Renal cortical epithelial cell (primary cell): ENCODE measurements at regions not wholly inside any gene's neighbourhood (a gene's known extent, or its start where the extent isn't known, plus 50 kb on each side); places are given as distances from the start of the nearest gene placed in this dataset.

Source experiments
- DNase-seq: peaks from one replicate; pipeline ENCODE4 v3.0.0-alpha.2; 2011; ENCODE audit warnings: low read depth

DNA sequence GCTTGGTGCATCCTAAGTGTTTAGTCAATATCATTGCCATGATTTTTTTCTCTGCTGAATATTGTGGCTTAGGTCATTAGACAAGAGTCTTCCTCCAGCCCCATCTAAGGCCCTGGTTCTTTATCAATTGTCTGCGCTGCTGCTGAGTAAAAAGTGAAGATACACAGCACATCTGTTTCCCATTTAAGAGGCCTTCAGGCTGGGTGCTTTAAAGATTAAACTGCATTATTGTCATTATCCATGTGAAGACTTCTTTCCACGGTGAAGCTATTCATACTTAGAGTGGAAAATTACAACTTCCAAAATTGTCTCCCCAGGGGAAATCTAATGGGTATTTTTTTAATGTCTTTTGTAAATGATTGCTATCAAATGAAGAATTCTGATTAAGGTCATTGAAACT, 719.8 kb upstream of the LRRC4C start:
- DNase-seq = no peak

DNA sequence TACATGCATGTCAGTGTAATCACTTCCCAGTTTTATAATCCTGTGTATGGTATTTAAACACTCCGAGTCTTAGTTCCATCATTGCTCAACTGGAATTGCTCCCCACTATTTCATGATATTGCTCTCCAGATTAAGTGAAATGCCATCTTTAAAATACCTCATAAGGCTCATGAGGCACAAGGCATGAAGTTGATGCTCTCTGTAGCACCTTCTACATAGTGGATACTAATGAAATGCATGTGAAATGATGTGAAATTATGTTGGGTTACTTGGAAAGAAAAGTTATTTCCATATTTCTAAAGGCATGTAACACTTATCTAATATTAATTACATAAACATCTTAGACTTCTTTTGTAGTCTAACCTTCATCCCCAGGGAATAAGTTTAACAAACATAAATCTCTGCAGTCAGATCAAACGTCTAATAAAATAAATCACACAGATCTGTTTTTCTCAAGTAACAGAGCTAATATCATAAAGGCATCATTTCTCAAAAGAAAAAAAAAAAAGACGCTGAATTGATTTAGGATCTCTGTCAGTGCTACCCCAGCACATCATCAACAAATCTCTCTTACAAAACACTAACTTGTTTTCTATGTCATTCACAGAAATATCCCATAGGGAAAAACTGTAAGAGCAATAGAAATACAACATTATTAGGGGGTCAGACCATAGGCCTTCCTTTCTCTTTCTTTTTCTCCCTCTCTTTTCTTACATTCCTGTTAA, 736.0 kb upstream of the LRRC4C start:
- DNase-seq = no peak

DNA sequence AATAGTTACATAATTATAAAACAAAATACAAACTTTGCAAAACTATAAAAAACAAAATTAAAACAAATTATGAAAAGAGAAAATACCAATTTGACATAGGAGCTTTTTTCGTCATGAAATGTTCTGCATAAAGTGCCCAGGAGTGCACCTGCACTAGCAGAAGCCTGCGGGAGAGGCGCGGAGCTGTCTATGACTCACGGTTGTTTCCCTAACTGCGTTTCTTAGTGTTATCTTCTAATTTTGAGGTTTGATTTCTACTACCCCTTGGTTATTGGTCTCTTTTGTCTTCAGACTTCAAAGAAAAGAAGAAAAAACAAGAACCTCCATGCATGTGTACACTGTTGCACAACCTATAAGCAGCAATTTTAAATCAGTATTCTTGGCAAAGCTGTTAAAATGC, 740.9 kb upstream of the LRRC4C start:
- no peak for DNase-seq

DNA sequence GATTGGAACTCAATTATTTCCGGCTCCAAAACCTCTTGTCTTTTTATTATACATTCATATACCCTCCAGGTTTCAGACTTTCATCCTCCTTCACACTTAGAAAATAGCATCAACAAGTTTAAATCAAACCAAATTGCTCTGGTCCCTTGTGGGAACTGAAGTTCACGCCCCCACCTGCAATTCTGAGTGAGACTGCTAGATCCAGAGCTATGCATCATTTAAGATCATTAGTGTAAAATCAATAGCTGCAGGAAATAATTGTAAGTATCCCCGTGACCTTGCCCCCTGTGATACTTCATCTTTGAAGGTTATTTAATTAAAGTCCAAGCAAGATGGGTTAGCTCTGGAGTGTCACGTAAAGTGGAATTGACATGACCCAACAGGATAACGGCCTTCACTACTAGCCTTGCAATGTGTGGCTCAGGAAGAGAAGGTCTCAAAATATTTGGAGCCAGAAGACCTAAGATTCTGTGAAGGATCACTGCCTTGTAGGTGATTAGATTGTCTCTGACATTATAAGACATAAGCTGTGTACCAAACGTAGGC, 742.2 kb upstream of the LRRC4C start:
- DNase-seq = no peak

DNA sequence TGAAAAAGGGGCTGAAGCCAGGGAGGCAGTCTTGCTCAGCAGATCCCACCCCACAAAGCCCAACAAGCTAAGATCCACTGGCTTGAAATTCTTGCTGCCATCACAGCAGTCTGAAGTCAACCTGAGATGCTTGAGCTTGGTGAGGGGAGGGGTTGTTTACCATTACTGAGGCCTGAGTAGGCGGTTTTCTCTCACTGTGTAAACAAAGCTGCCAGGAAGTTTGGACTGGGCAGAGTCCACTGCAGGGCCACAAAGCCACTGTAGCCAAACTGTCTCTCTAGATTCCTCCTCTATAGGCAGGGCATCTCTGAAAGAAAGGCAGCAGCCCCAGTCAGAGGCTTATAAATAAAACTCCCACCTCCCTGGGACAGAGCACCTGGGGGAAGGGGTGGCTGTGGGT, 746.1 kb upstream of the LRRC4C start:
- no peak for DNase-seq

DNA sequence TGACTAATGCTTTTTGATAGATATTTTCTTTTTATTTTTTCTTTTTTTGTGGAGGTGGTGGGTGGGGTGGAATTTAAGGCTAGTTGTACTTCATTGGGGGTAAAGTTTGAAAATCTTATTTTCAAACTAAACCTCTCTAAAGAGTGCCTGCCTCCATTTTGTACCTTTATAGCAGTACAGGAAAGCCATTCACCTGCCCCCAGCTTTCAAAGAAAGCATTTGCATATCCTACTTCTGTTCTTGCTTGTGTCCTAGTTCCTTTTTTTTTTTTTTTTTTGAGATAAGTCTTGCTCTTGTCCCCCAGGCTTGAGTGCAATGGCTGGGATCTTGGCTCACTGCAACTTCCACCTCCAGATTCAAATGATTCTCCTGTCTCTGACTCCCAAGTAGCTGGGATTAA, 766.2 kb upstream of the LRRC4C start:
- no peak for DNase-seq

DNA sequence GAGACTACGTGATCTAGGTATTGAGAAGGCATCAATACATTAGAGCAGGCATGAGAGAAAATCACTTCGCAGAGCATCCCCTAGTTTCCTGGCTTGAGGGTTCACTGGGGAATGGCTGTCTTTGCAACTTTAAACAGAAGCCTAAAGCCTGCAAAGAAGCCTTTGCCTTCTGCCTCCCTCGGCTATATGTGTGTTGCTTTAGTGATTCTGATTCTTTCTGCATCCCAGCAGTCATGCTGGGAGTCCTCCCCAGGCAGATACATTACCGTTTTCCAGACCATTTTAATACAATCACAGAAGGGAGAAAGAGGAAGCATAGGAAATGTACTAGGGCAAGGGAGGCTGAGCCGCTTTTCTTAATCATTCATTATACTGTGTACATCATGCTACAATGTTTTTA, 773.2 kb upstream of the LRRC4C start:
- DNase-seq = no peak

DNA sequence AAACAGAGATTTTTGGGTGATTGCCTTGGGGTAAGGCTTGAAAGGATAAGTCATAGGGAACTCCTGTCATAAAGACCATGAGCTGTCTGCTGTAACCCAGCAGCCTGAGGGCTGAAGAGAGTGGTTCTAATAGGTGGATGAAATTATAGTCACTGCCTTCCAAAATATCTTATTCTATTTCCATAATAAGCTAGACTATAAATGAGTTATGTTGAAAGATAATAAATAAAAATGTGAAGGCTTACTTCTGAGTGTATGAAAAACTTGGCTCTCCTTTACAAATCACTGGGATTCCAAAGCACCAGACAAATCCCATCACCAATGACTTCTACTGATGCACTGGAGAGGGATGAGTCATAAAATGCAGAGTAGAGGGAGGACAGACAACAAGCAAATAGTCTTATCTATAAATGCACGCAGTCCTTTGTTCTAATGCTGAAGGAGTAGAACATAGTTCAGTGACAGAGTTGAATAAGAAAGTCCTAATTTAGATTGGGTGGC, 775.0 kb upstream of the LRRC4C start:
- peak; percentile 7 for DNase-seq

DNA sequence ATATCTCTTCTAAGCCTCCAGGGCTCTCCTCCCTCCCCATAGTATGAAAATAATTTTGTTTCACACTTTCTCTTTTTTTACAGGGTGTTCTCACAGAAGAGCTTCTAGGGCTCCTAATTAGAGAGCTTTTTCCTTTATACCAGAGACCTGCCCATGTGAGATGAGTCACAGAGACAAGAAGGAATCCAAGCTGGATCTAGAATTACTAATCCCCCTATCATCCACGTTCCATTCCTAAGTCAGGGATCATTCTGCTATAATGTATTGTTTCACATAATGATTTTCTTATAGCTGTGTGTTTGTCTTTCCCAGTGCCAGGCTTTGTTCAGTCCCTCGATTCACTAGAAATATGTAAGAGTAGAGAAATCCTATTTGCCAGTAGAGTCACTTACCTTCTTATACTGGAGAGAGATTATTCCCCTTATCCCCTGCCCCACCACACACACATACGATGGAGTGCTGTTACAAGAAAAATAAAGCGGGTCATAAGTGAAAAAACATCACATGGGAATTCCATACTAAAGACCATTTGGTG, 778.3 kb upstream of the LRRC4C start:
- no peak for DNase-seq

DNA sequence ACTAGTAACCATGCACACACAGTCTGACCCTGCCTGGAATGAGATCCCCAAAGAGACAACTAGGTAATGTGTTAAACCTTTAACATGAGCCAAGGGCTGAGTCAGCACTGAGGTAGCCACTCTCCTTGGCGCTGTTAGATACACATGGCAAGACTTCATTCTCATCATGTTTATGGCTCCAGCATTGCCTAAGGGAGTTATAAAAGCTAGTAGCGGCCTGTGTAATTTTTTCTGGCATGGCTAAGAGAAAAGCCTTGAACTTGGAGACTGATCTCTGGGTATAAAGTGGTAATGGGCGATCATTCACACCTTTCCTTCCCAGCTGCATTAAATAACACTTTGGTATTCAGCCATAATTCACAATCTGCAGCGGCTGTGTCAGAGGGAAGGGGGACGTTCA, 779.7 kb upstream of the LRRC4C start:
- DNase-seq = peak; percentile 1

DNA sequence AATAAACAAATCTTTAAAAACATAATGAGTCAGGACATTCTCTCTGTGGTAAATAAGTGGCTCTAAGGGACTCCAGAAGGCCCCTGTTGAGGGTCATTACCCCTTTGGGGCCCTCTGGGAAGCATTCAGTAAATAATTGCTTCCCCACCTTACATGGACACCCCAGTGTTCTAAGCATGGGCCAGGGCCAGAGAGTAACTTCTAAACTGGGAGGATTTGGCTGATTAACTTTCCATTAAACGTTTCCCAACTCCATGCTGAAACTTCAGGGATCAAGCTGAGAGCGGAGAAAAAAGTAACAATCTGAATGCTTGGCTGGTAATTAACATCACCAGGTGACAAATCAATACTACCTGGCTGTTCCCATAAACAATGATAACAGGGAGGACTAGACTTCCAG, 783.9 kb upstream of the LRRC4C start:
- DNase-seq = no peak

DNA sequence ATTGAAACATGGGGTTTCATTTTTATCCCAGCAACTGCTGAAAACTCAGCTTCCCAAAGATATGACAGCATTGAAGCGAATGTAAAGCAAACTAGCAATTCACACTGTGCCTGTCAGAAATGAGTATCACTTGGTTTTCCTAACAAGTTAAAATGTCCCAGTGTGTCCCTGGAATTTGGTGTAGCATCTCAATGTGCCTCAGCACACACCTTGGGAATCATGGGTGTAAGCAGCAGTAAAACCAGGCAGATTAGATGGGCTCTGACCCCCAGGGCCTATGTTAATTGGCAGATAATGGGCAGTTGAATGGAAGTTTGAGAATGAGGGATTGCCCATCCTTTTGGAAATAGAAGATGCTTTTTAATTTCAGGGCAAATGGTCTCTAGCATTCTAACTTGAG, 784.9 kb upstream of the LRRC4C start:
- DNase-seq = no peak

DNA sequence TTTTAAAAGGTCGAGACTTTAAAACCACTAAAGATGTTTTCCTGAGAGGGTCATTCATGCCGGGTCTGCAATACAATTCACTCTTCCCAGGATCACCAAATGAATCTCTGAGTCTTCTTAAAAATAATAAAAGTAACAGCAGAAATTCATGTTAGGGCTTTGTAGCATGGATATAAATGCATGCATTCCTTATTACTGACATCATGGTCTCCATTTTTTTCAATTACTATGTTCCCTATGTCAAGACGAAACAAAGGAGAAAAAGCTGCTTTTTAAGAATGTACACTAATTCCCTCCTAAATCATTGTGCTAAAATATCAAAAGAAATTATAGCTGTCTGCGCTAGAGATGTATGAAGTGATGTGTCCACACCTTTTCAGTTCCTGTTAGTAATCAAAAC, 789.9 kb upstream of the LRRC4C start:
- no peak for DNase-seq

DNA sequence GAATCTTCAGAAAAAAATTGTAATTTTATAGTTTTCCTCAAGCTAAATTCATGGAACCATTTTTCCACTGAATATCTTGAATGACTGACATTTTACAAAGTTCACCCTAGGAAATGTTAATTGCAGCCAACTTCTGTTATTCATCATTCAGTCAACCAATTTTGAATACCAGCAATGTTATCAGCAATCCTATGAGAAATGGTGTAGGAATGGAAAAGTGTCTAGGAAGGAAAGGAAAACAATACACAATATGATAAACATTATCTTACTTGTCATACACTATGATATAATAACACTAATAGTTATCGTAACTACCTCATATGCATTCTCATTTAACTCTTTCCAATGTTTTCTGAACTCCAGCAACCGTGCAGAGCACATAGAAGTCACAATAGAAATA, 790.5 kb upstream of the LRRC4C start:
- DNase-seq = no peak

DNA sequence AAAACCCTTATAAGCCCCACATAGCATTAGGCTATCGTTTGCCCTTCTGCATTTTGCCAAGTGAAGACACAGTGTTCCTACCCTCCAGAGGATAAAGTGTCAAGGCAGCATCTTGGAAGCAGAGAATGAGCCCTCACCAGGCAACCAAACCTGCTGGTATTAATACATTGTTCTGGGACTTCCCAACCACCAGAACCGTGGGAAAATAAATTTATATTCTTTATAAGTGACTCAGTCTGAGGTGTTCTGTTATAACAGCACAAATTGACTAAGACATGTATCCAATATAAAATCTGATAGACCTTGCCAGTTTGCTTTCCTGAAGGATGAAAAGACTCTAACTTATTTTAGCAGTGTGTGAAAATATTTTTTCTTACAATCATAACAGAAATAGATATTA, 792.5 kb upstream of the LRRC4C start:
- no peak for DNase-seq

DNA sequence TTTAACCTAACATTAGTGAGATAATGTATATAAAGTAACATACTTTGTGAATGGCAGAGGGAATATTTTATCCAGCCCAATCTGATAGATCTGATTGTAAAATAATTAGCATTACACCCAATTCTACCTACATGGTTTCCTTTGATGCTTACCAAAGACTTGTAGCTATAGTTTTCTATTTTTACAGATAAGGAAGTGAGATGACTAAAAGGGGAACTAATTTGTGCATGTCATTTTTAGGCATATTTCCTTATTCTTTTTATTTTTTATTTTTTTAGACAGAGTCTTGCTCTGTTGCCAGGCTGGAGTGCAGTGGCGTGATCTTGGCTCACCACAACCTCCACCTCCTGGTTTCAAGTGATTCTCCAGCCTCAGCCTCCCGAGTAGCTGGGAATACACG, 793.7 kb upstream of the LRRC4C start:
- no peak for DNase-seq

DNA sequence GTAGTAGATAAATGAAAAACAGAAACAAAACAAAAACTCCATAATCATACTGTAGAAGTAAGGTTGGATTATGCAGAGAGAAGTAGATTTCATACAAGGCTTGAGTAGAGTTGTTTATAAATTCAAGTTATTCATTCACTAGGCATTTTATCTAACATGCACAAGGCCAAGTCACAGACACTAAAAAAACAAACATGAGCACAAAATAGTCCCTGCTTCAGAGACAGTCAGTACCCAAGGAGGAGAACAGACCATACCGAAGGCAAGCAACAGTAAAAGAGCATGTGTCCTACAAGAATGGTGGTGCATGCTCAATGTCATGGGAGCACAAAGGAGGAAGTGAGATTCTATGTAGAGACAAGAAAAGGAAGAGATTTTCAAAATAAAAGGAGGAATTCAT, 796.5 kb upstream of the LRRC4C start:
- peak; percentile 17 for DNase-seq

DNA sequence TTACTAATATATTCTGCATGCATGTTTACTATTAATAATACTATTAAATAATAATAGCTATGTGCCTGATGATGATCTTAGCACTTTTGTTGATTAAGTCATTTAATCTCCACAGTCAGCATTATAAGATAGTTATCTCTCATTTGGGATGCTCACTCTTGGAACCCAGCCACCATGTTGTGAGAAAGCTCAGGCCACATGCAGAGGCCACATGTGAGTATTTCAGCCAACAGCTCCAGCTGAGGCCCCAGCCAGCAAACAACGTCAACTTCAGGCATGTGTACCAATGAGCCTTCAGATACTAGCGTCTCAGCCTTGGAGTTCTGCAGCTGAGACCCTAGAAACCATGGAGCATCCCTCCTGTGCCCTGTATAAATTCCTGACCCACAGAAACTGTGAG, 798.1 kb upstream of the LRRC4C start:
- no peak for DNase-seq

DNA sequence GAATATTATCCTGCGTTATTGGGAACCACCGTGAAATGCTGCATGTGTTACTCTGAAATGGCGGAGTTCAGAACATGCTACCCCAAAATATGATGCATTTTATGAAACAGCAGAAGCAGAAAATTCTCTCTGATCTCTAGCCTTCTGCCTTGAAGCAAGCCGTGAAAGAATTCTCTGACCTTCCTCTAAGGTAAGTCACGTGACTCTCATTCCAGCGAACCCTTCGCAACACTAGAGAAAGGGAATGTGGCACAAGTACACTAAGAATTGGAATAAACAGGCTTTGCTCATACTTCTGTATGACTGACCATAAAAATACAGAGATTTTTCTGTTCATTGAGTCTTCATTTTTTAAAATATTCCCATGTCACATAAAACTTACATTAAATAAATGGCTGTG, 805.6 kb upstream of the LRRC4C start:
- no peak for DNase-seq

DNA sequence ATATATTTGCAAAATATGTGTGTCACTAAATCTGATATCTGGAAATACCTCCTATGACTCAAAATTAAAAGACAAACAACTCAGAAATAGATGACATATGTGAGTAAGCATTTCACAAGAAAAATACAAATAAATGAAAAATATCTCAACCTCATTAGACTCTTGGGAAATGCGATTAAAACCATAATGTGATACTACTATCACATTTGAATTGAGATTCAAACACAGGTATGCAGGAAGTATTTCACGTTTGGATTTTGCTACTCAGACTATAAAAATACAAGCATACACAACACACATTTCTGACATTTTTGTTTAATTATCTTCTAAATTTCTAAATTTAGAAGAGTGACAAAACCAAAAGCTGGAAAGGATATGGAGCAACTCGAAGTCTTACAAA, 811.9 kb upstream of the LRRC4C start:
- DNase-seq = no peak

DNA sequence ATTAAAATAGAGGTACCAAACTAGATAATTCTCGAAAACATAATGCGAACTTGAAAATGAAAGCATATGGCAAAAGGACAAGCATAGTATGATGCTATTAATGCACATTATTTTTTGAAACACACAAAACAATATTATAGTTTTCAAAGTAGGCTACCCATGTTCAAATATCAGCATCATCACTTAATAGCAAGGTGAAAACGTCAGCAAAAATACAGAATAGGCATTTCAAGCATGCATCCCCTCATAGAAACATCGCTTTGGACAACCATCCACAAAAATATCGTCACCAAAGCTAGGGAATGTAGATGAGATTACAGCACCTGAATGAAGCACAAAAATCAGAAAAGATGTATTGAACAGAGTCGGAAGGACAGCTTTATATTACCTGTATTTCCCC, 814.5 kb upstream of the LRRC4C start:
- DNase-seq = no peak

DNA sequence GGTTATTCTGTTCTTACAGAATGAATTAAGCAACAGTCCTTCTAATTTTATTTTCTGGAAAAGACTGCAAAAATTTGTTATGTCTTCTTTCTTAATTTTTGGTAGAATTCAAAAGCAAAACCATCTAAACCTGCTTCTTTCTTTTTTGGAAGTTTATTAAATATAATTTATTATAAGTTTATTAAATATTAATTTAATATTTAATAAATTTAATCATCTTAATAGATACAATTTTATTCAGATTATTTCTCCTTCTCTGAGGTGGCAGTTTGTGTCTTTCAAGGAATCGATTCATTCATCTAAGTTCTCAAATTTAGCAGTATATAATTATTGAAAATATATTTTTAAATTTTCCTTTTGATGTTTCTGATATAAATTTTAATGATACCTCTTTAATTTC, 837.5 kb upstream of the LRRC4C start:
- no peak for DNase-seq

DNA sequence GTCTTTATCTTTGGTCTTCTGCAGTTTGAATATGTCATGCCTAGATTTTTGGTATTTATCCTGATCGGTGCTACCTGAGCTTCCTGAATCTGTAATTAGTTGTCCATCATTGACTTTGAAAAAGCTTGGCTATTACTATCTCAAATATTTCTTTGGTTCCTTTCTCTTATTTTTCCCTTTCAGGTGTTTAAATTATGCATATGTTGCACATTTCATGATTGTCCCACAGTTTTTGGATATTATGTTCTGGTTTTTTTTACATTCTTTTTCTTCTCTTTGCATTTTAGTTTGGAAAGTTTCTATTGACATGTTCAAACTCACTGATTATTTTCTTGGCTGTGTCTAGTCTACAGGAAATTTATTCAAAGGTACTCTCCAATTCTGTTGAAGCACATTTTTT, 840.3 kb upstream of the LRRC4C start:
- no peak for DNase-seq

DNA sequence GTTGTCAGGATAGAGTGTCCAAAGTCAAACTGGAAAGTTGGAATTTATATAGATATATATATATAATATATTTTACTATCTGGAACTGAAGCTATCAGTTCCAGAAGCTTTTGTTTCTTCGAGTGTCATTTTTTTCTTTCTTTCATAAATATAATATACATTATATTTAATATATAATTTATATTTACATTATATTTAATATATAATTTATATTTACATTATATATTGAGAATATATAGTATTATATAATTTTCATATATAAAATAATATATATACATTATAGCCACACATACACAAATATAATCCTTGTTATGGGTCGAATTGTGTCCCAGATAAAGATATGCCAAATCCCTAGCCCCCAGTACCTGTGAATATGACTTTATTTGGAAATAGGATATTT, 842.3 kb upstream of the LRRC4C start:
- DNase-seq = no peak
